MM.1S (cell line): ENCODE measurements at regions not wholly inside any gene's neighbourhood (a gene's known extent, or its start where the extent isn't known, plus 50 kb on each side); places are given as distances from the start of the nearest gene placed in this dataset.

ENCODE experiments used
- DNase-seq: peaks from one replicate; pipeline ENCODE4 v3.0.0-alpha.2; 2015
- H2AFZ ChIP-seq: fragments of 300-600 bp; sonication (generic); 2 replicates; pipeline ENCODE4 v1.6.0; 2016; ENCODE audit warnings: antibody characterized with exemption, low read length
- H3F3A ChIP-seq: fragments of 300-600 bp; sonication (generic); 2 replicates; pipeline ENCODE4 v1.6.1; 2016; ENCODE audit warnings: mild to moderate bottlenecking, antibody characterized with exemption, low read length, moderate library complexity, mixed read lengths; ENCODE audit not compliant: insufficient read depth
- H3K27ac ChIP-seq: fragments of 300-600 bp; sonication (generic); 2 replicates; pipeline ENCODE4 v1.5.1; 2016; ENCODE audit warnings: mild to moderate bottlenecking, low read length
- H3K27me3 ChIP-seq: fragments of 300-600 bp; sonication (generic); replicated peaks from 2 replicates; pipeline ENCODE4 v1.6.0; 2016; ENCODE audit warnings: low read length; ENCODE audit not compliant: insufficient read depth
- H3K36me3 ChIP-seq: fragments of 300-600 bp; sonication (generic); replicated peaks from 2 replicates; pipeline ENCODE4 v1.6.1; 2016; ENCODE audit warnings: mild to moderate bottlenecking, low read length, mixed read lengths; ENCODE audit not compliant: insufficient read depth
- H3K4me1 ChIP-seq: fragments of 300-600 bp; sonication (generic); 2 replicates; pipeline ENCODE4 v1.6.1; 2016; ENCODE audit warnings: low read length, mixed read lengths
- H3K4me2 ChIP-seq: fragments of 300-600 bp; sonication (generic); 2 replicates; pipeline ENCODE4 v1.6.0; 2016; ENCODE audit warnings: low read depth, low read length
- H3K4me3 ChIP-seq: fragments of 300-600 bp; sonication (generic); 2 replicates; pipeline ENCODE4 v1.5.1; 2016; ENCODE audit warnings: low read length, mixed read lengths
- H3K79me2 ChIP-seq: fragments of 300-600 bp; sonication (generic); 2 replicates; pipeline ENCODE4 v1.6.1; 2016; ENCODE audit warnings: mixed run types, low read length, mixed read lengths
- H3K9ac ChIP-seq: fragments of 300-600 bp; sonication (generic); 2 replicates; pipeline ENCODE4 v1.6.1; 2016; ENCODE audit warnings: low read length, mixed read lengths
- H3K9me2 ChIP-seq: fragments of 300-600 bp; sonication (generic); replicated peaks from 2 replicates; pipeline ENCODE4 v1.6.1; 2016; ENCODE audit warnings: mild to moderate bottlenecking, low read length, mixed read lengths; ENCODE audit not compliant: insufficient read depth
- H3K9me3 ChIP-seq: fragments of 300-600 bp; sonication (generic); replicated peaks from 2 replicates; pipeline ENCODE4 v1.6.1; 2016; ENCODE audit warnings: mild to moderate bottlenecking, low read length, mixed read lengths; ENCODE audit not compliant: insufficient read depth
- H4K20me1 ChIP-seq: fragments of 300-600 bp; sonication (generic); 2 replicates; pipeline ENCODE4 v1.6.1; 2016; ENCODE audit warnings: mild to moderate bottlenecking, low read length, moderate library complexity, mixed read lengths; ENCODE audit not compliant: insufficient read depth
- EZH2 ChIP-seq: fragments of 300-600 bp; sonication (generic); optimal IDR thresholded peaks from 2 replicates; pipeline ENCODE3; 2017; ENCODE audit warnings: low read depth, mild to moderate bottlenecking, antibody characterized with exemption, low read length, mixed read lengths
- EZH2phosphoT487 ChIP-seq: fragments of 300-600 bp; sonication (generic); IDR thresholded peaks from 2 replicates; pipeline ENCODE4 v1.6.1; 2018; ENCODE audit warnings: antibody characterized with exemption, low read length
- TF ChIP-seq, protein P1 (sequence below): fragments of 300-600 bp; sonication (generic); IDR thresholded peaks from 2 replicates; pipeline ENCODE4 v1.5.1; 2016; ENCODE audit warnings: antibody characterized with exemption, low read length, mixed read lengths

DNA sequence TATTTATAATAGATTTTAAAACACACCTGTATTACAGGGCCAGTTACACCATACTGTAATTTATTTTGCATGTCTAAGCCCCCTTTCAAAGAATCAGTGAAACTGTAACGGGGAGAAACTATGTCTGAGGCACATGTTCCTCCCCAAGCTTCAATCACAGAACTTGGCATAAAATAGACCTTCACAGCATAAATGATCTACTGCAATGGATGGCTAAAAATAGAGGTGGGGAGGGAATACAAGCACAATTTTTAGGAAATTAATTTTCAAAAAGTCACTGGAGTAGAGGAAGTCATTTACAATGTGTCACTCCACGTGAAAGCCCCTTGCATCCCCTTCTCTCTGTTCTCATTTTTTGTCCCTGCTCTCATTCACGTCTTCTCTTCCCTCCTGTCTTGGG is 385.2 kb downstream of the TNS3 start:
- Histone ChIP-seq H3K36me3 (no peaks in the 10 kb centered on the region), H3K4me3 (no peak overlapping the region), H2AFZ (no peak overlapping the region), H3K27me3 (no peaks in the 10 kb centered on the region), H3K9me3 (no peaks in the 10 kb centered on the region), H3K9me2 (no peaks in the 10 kb centered on the region), H3F3A (no peaks in the 10 kb centered on the region), H3K4me1 (no peaks in the 10 kb centered on the region), H3K9ac (no peak overlapping the region), H3K4me2 (no peak overlapping the region), H3K79me2 (no peaks in the 10 kb centered on the region), H4K20me1 (no peaks in the 10 kb centered on the region), H3K27ac (no peak overlapping the region)
- TF ChIP-seq, protein P1, sequence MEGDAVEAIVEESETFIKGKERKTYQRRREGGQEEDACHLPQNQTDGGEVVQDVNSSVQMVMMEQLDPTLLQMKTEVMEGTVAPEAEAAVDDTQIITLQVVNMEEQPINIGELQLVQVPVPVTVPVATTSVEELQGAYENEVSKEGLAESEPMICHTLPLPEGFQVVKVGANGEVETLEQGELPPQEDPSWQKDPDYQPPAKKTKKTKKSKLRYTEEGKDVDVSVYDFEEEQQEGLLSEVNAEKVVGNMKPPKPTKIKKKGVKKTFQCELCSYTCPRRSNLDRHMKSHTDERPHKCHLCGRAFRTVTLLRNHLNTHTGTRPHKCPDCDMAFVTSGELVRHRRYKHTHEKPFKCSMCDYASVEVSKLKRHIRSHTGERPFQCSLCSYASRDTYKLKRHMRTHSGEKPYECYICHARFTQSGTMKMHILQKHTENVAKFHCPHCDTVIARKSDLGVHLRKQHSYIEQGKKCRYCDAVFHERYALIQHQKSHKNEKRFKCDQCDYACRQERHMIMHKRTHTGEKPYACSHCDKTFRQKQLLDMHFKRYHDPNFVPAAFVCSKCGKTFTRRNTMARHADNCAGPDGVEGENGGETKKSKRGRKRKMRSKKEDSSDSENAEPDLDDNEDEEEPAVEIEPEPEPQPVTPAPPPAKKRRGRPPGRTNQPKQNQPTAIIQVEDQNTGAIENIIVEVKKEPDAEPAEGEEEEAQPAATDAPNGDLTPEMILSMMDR = no peak
- TF ChIP-seq EZH2 (no peak), EZH2phosphoT487 (no peak)
- no peak for DNase-seq

DNA sequence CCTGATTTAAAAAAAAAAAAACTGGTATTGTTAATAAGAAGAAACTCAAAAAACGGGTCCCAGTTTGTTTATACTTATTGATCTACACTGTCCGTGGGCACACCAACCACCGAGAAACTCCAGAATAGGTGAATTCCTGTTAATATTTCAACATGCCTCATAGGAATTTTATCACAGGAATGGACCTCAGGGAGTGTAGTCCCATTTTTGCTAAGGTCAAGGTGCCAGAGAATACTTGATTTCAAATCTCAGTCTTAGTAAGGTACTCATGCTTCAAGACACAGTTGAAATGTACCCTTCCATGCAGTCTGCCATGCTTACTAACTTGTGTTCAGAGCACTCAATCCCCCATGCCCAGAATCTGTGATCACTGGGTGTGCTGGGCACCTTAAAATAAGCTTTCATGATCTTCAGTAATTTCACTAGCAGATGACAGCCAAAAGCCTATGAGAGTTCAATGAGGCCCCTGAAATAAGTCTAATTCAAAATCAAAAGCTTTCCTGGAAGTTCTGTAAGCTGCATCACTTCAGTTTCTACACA is 385.7 kb downstream of the TNS3 start:
- Histone ChIP-seq H2AFZ (no peak overlapping the region), H4K20me1 (no peaks in the 10 kb centered on the region), H3K36me3 (no peaks in the 10 kb centered on the region), H3K4me3 (no peak overlapping the region), H3F3A (no peaks in the 10 kb centered on the region), H3K79me2 (no peaks in the 10 kb centered on the region), H3K4me1 (no peaks in the 10 kb centered on the region), H3K27me3 (no peaks in the 10 kb centered on the region), H3K9ac (no peak overlapping the region), H3K9me2 (no peaks in the 10 kb centered on the region), H3K27ac (no peak overlapping the region), H3K9me3 (no peaks in the 10 kb centered on the region), H3K4me2 (no peak overlapping the region)
- DNase-seq = no peak
- TF ChIP-seq, protein P1 = no peak
- TF ChIP-seq EZH2phosphoT487 (no peak), EZH2 (no peak)

DNA sequence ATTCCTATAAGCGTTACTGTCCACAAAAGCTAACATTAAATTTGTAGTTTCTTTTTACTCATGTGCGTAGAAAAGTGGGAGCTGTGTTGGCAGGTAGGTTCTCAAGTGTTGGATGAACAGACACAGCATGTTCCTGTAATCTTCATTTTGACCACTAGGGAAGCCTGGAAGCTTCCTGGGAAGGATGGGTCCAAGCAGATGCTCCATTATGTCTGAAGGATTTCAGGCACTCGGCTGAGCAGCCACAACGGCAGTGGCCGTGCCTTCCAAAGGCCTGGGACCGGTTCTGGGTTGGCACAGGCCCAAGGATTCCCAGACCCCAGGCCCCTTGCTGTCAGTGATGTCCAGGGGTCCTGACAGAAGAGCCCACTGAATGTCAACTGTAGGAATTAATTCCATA is 386.3 kb downstream of the TNS3 start:
- Histone ChIP-seq H4K20me1 (no peaks in the 10 kb centered on the region), H3F3A (no peaks in the 10 kb centered on the region), H3K4me3 (no peak overlapping the region), H3K27me3 (no peaks in the 10 kb centered on the region), H2AFZ (no peak overlapping the region), H3K9me3 (no peaks in the 10 kb centered on the region), H3K27ac (no peak overlapping the region), H3K79me2 (no peaks in the 10 kb centered on the region), H3K36me3 (no peaks in the 10 kb centered on the region), H3K9me2 (no peaks in the 10 kb centered on the region), H3K4me1 (no peaks in the 10 kb centered on the region), H3K9ac (no peak overlapping the region), H3K4me2 (no peak overlapping the region)
- no peak for TF ChIP-seq EZH2
- no peak for TF ChIP-seq EZH2phosphoT487
- TF ChIP-seq, protein P1 = no peak
- DNase-seq = no peak
